IMR-90 (cell line): ENCODE measurements at regions not wholly inside any gene's neighbourhood (a gene's known extent, or its start where the extent isn't known, plus 50 kb on each side); places are given as distances from the start of the nearest gene placed in this dataset.

Experiments used
- ATAC-seq: fragments of 200-7000 bp; cut with Tn5 transposase; 2 replicates; pipeline ENCODE4 v1.9.1; 2020; ENCODE audit warnings: low read depth, mild to moderate bottlenecking, moderate library complexity
- BruUV-seq: library from RNA; stranded (reverse); fragments of 400-500 nt; replicated peaks from 2 replicates; lab custom pipeline; 2021; lab: Mats Ljungman, UMichigan
- CTCF ChIA-PET: fragments of 300-600 bp; formaldehyde crosslinking; extraction: SDS; loops from one replicate; lab custom pipeline; 2021; ENCODE audit warnings: antibody characterized with exemption; lab: Yijun Ruan, JAX
- POLR2A ChIA-PET: fragments of 300-600 bp; sonication (Branson Sonifier 250); formaldehyde crosslinking; loops from one replicate; lab custom pipeline; 2022; ENCODE audit warnings: antibody characterized with exemption; ENCODE audit not compliant: unreplicated experiment; lab: Charles Lee
- DNase-seq: peaks from one replicate; pipeline ENCODE4 v3.0.0; 2013
- H2AFZ ChIP-seq: replicated peaks from 2 replicates; pipeline ENCODE3; 2013; ENCODE audit warnings: low read length, mild to moderate bottlenecking; ENCODE audit not compliant: poor library complexity
- H2AK5ac ChIP-seq: 2 replicates; pipeline ENCODE4 v1.6.1; 2013; ENCODE audit warnings: low read depth, low read length, inconsistent platforms
- H2AK9ac ChIP-seq: replicated peaks from 2 replicates; pipeline ENCODE3; 2013; ENCODE audit warnings: mild to moderate bottlenecking, low read depth, low read length, moderate library complexity; ENCODE audit not compliant: poor library complexity
- H2BK120ac ChIP-seq: 2 replicates; pipeline ENCODE4 v1.6.1; 2013; ENCODE audit warnings: low read depth, low read length, inconsistent platforms
- H2BK15ac ChIP-seq: 3 replicates; pipeline ENCODE4 v1.6.1; 2013; ENCODE audit warnings: low read depth, low read length, inconsistent platforms
- H2BK20ac ChIP-seq: 2 replicates; pipeline ENCODE4 v1.6.1; 2013; ENCODE audit warnings: low read depth, mild to moderate bottlenecking, inconsistent platforms, low read length, moderate library complexity
- H2BK5ac ChIP-seq: 2 replicates; pipeline ENCODE4 v1.6.1; 2013; ENCODE audit warnings: mild to moderate bottlenecking, low read depth, low read length, inconsistent platforms; ENCODE audit not compliant: poor library complexity, severe bottlenecking
- H3K14ac ChIP-seq: replicated peaks from 2 replicates; pipeline ENCODE4 v1.6.1; 2013; ENCODE audit warnings: low read depth, low read length, inconsistent platforms
- H3K18ac ChIP-seq: 2 replicates; pipeline ENCODE4 v1.6.1; 2013; ENCODE audit warnings: low read depth, low read length, control low read depth
- H3K23ac ChIP-seq: 2 replicates; pipeline ENCODE4 v1.6.1; 2013; ENCODE audit warnings: low read depth, low read length, inconsistent platforms
- H3K27ac ChIP-seq: 2 replicates; pipeline ENCODE4 v1.5.1; 2013; ENCODE audit warnings: mild to moderate bottlenecking, control low read depth, low read length; ENCODE audit not compliant: insufficient read depth
- H3K27me3 ChIP-seq: 2 replicates; pipeline ENCODE4 v1.6.1; 2013; ENCODE audit warnings: low read length; ENCODE audit not compliant: control insufficient read depth, insufficient read depth
- H3K36me3 ChIP-seq: 2 replicates; pipeline ENCODE4 v1.6.1; 2013; ENCODE audit warnings: low read length, mixed read lengths; ENCODE audit not compliant: control insufficient read depth, insufficient read depth
- H3K4ac ChIP-seq: 2 replicates; pipeline ENCODE4 v1.6.1; 2013; ENCODE audit warnings: low read depth, low read length, inconsistent platforms
- H3K4me1 ChIP-seq: 2 replicates; pipeline ENCODE4 v1.6.1; 2013; ENCODE audit warnings: low read length, mixed read lengths; ENCODE audit not compliant: control insufficient read depth, insufficient read depth
- H3K4me2 ChIP-seq: 2 replicates; pipeline ENCODE4 v1.6.1; 2013; ENCODE audit warnings: low read depth, mild to moderate bottlenecking, control low read depth, low read length, moderate library complexity
- H3K4me3 ChIP-seq: 2 replicates; pipeline ENCODE4 v1.5.1; 2013; ENCODE audit warnings: low read depth, mild to moderate bottlenecking, control low read depth, low read length, moderate library complexity; ENCODE audit not compliant: insufficient read depth
- H3K56ac ChIP-seq: 2 replicates; pipeline ENCODE4 v1.6.1; 2013; ENCODE audit warnings: low read length, inconsistent platforms; ENCODE audit not compliant: insufficient read depth; ENCODE audit errors: extremely low read depth
- H3K79me1 ChIP-seq, 2 experiments: 2 replicates each; pipeline ENCODE4 v1.6.1; 2013; ENCODE audit warnings: low read length in 2 of 2, inconsistent platforms in 1 of 2, low read depth in 1 of 2
- H3K9ac ChIP-seq: 2 replicates; pipeline ENCODE4 v1.6.1; 2013; ENCODE audit warnings: low read depth, low read length, control low read depth
- H3K9me1 ChIP-seq: 2 replicates; pipeline ENCODE4 v1.6.1; 2013; ENCODE audit warnings: low read length, inconsistent platforms; ENCODE audit not compliant: insufficient read depth
- H3K9me3 ChIP-seq: 2 replicates; pipeline ENCODE4 v1.6.1; 2013; ENCODE audit warnings: low read length; ENCODE audit not compliant: control insufficient read depth, insufficient read depth
- H4K20me1 ChIP-seq: 2 replicates; pipeline ENCODE4 v1.6.1; 2013; ENCODE audit warnings: low read length, inconsistent platforms; ENCODE audit not compliant: insufficient read depth
- H4K5ac ChIP-seq: 2 replicates; pipeline ENCODE4 v1.6.1; 2013; ENCODE audit warnings: mild to moderate bottlenecking, low read depth, low read length, control low read depth
- H4K8ac ChIP-seq, 2 experiments: 2 replicates each; pipeline ENCODE4 v1.6.1; 2013; ENCODE audit warnings: low read depth in 2 of 2, low read length in 2 of 2, control low read depth in 1 of 2, inconsistent platforms in 1 of 2
- H4K91ac ChIP-seq: 2 replicates; pipeline ENCODE4 v1.6.1; 2013; ENCODE audit warnings: low read depth, low read length, inconsistent platforms; ENCODE audit not compliant: insufficient read depth
- CHD1 ChIP-seq: IDR thresholded peaks from 2 replicates; pipeline ENCODE4 v1.6.1; 2012; ENCODE audit warnings: low read depth, low read length, improper control_type of control experiment
- ELK1 ChIP-seq: fragments of 150-350 bp; IDR thresholded peaks from 2 replicates; pipeline ENCODE4 v1.6.1; 2016; ENCODE audit warnings: low read depth, mild to moderate bottlenecking, low read length, moderate library complexity, borderline replicate concordance
- FOS ChIP-seq: fragments of 150-350 bp; IDR thresholded peaks from 2 replicates; pipeline ENCODE4 v1.6.1; 2016; ENCODE audit warnings: low read depth, low read length
- MAZ ChIP-seq: IDR thresholded peaks from 2 replicates; pipeline ENCODE4 v1.6.1; 2012; ENCODE audit warnings: low read depth, mild to moderate bottlenecking, low read length, improper control_type of control experiment, moderate library complexity, borderline replicate concordance
- MXI1 ChIP-seq: IDR thresholded peaks from 2 replicates; pipeline ENCODE4 v1.6.1; 2012; ENCODE audit warnings: low read depth, mild to moderate bottlenecking, low read length, moderate library complexity, borderline replicate concordance
- NFE2L2 ChIP-seq: fragments of 150-350 bp; IDR thresholded peaks from 2 replicates; pipeline ENCODE4 v1.6.1; 2016; ENCODE audit warnings: low read depth, mild to moderate bottlenecking, low read length
- POLR2A ChIP-seq: IDR thresholded peaks from 2 replicates; pipeline ENCODE4 v1.6.1; 2012; ENCODE audit warnings: mild to moderate bottlenecking, low read depth, low read length
- RAD21 ChIP-seq: IDR thresholded peaks from 2 replicates; pipeline ENCODE4 v1.6.1; 2012; ENCODE audit warnings: low read length, improper control_type of control experiment
- WGBS, 2 experiments: methylation state at CpG; one replicate each; pipeline versions ENCODE4 v1.1.5 to v1.1.7; 2013; ENCODE audit warnings: missing lambda C conversion rate in 2 of 2; ENCODE audit not compliant: insufficient read length in 1 of 2; ENCODE audit errors: extremely low coverage in 2 of 2; 5-methylcytosine and 5-hydroxymethylcytosine counted together
- dilution Hi-C: fragments of 300-500 bp; cut with HindIII; formaldehyde crosslinking; loops from one replicate; pipeline ENCODE4 v1.14.3; 2018; ENCODE audit warnings: low sequenced_read_pairs; ENCODE audit not compliant: unreplicated experiment
- in situ Hi-C: fragments of 300-500 bp; cut with MboI; formaldehyde crosslinking; loops from 3 replicates; pipeline ENCODE4 v1.14.3; 2019; ENCODE audit warnings: low sequenced_read_pairs, inconsistent platforms, mixed read lengths
- intact Hi-C: fragments of 100-400 bp; cut with micrococcal nuclease; formaldehyde crosslinking; loops from 2 replicates; pipeline ENCODE4 v1.10.0; 2022
- TF ChIP-seq, protein P1 (sequence below): fragments of 150-350 bp; IDR thresholded peaks from 2 replicates; pipeline ENCODE4 v1.6.1; 2017; ENCODE audit warnings: mild to moderate bottlenecking, antibody characterized with exemption, low read length, low read depth

DNA sequence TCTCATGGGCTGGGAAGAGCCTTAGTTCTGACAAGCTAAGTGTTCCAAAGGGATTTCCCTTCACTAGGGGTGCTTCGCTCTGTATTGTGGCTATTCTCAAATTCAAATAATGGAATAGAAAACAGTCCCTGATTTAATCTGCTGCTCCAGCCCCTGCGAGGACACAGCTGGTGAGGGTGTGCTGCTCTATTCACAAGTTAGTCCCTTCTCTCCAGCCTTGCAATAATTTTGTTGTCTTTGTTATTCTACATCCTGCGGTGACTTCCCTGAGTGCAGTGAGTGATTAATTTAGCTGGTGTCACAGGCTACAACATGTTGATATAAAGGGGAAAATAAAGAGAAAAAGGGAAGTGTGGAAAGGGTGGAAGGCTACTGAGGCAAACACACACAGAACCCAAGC, 180.5 kb upstream of the VEPH1 start:
- no peak overlapping the region for H2BK120ac ChIP-seq
- in situ Hi-C loops: no loop called here
- ChIA-PET CTCF (no interaction called here), POLR2A (no interaction called here)
- intact Hi-C loops: no loop called here
- H4K5ac ChIP-seq: no peak overlapping the region
- H2AK9ac ChIP-seq: no peak overlapping the region
- H4K8ac ChIP-seq: no peak overlapping the region
- H3K4me3 ChIP-seq: no peak overlapping the region
- no peak overlapping the region for H2BK15ac ChIP-seq
- dilution Hi-C loops: no loop called here
- H3K23ac ChIP-seq: no peak overlapping the region
- H3K4ac ChIP-seq: no peak overlapping the region
- H3K9me3 ChIP-seq: no peaks in the 10 kb centered on the region
- no peaks in the 10 kb centered on the region for H3K79me1 ChIP-seq
- no peak overlapping the region for H4K91ac ChIP-seq
- H3K56ac ChIP-seq: no peak overlapping the region
- TF ChIP-seq FOS (no peak), CHD1 (no peak), RAD21 (no peak), MAZ (no peak), MXI1 (no peak), ELK1 (no peak), NFE2L2 (no peak), POLR2A (no peak)
- TF ChIP-seq, protein P1, sequence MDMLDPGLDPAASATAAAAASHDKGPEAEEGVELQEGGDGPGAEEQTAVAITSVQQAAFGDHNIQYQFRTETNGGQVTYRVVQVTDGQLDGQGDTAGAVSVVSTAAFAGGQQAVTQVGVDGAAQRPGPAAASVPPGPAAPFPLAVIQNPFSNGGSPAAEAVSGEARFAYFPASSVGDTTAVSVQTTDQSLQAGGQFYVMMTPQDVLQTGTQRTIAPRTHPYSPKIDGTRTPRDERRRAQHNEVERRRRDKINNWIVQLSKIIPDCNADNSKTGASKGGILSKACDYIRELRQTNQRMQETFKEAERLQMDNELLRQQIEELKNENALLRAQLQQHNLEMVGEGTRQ: no peak
- H3K18ac ChIP-seq: no peak overlapping the region
- DNase-seq (no peak), ATAC-seq (no peak)
- H2BK5ac ChIP-seq: no peak overlapping the region
- WGBS, 2 experiments: no CpG with 5 or more reads among the region's 3 CpGs
- no peak overlapping the region for H2AK5ac ChIP-seq
- no peaks in the 10 kb centered on the region for H3K36me3 ChIP-seq
- H3K27ac ChIP-seq: no peak overlapping the region
- no peaks in the 10 kb centered on the region for H3K9me1 ChIP-seq
- H3K14ac ChIP-seq: no peak overlapping the region
- H4K20me1 ChIP-seq: no peaks in the 10 kb centered on the region
- H2BK20ac ChIP-seq: no peak overlapping the region
- no peak overlapping the region for H3K9ac ChIP-seq
- H3K4me1 ChIP-seq: no peaks in the 10 kb centered on the region
- H3K4me2 ChIP-seq: no peak overlapping the region
- no TSS peak for BruUV-seq
- H3K27me3 ChIP-seq: no peaks in the 10 kb centered on the region
- H2AFZ ChIP-seq: no peak overlapping the region
